ENCODE measurements at regions not wholly inside any gene's neighbourhood (a gene's known extent, or its start where the extent isn't known, plus 50 kb on each side); places are given as distances from the start of the nearest gene placed in this dataset.

DNA sequence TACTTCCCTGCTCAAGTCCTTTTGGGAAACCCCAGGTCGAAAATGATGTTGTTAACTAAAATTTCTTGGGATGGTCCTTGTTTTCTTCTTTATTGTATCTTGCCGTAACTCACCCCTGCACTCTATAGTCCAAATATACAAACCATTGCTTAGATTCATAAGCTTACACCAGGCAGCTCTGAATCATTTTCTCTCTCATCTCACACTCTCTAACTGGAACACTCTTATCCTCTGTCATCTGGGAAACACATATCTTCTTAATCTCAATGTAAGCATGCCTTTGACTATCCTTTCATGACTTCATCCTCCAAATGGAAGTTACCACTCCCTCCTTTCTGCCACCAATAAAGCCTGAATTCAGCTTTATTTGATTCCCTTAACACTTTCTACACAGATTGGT, 175.8 kb upstream of the ANK3 start:
- no peak for DNase-seq (ENCODE audit: low spot score in 2 of 2)
- H3K4me3 ChIP-seq (ENCODE audit: low read depth, poor library complexity, severe bottlenecking): no peak overlapping the region
- 86 to 89% methylated on average over 2 of the region's 2 CpGs for WGBS, 2 donors
- no peak for TF ChIP-seq POLR2A (IDR thresholded peaks at IDR 0.05)
- TF ChIP-seq CTCF (IDR thresholded peaks at IDR 0.05): no peak
- intact Hi-C loops (cut with DNase I; ENCODE audit: low total_unique reads): no loop called here

- no peak for DNase-seq (ENCODE audit: low spot score in 2 of 2)
- TF ChIP-seq CTCF (IDR thresholded peaks at IDR 0.05) (no peak), POLR2A (IDR thresholded peaks at IDR 0.05) (no peak)
- intact Hi-C loops (cut with DNase I; ENCODE audit: low total_unique reads): no loop called here
- 90 to 91% methylated on average over 3 of the region's 3 CpGs for WGBS, 2 donors
- H3K4me3 ChIP-seq (ENCODE audit: low read depth, poor library complexity, severe bottlenecking): no peak overlapping the region
These were observed 174.8 kb upstream of the ANK3 start for GRCh38 chr10:60564475-60564874.

DNA sequence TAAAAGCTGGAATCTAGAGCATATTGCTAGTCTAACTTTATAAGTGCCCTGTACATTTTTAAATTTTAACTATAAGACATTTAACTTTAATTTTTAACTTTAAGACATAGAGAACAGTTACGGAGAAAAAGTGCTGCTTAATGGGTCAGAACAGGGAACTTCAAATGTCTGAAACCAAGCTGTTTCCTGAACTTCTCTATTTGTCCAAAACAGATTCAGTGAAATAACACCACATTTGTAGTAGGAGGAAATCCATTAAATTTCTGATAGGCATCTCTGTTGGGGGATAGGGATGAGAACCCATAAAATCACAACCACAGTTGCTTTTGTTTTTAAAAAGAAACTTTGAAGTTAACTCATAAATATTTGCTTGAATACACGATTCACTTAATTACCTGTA, 170.8 kb upstream of the ANK3 start:
- no peak overlapping the region for H3K4me3 ChIP-seq (ENCODE audit: low read depth, poor library complexity, severe bottlenecking)
- TF ChIP-seq POLR2A (IDR thresholded peaks at IDR 0.05) (no peak), CTCF (IDR thresholded peaks at IDR 0.05) (no peak)
- DNase-seq (ENCODE audit: low spot score in 2 of 2): no peak
- intact Hi-C loops (cut with DNase I; ENCODE audit: low total_unique reads): no loop called here
- 77% methylated on average over 2 of the region's 2 CpGs for WGBS, 2 donors

DNA sequence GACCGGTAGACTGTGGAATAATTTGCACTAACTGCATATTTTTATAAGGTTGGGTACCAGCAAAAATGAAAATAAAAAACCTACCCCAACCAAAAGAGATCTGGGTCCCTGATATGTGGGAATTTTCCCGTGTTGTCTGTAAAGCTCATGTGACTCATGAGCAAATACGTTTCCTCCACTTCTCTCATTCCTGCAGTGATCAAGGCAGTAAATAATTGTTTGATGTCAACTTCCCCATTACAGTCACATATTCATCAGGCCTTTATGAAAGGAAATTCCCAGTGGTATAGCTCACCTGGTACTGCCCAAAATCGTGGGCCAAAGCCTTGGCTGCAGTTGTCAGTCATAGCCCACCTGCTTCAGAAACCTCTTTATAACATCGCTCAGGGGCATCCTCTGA, 166.0 kb upstream of the ANK3 start:
- intact Hi-C loops (cut with DNase I; ENCODE audit: low total_unique reads): no loop called here
- TF ChIP-seq POLR2A (IDR thresholded peaks at IDR 0.05) (no peak), CTCF (IDR thresholded peaks at IDR 0.05) (no peak)
- WGBS, 2 donors: 72% methylated on average over 5 of the region's 5 CpGs

GRCh38 chr10:60549686-60550085, 160.0 kb upstream of the ANK3 start:
- no peak for DNase-seq (ENCODE audit: low spot score in 2 of 2)
- intact Hi-C loops (cut with DNase I; ENCODE audit: low total_unique reads): no loop called here
- WGBS, 2 donors: 37 to 44% methylated on average over 1 of the region's 1 CpG

More for the DNA sequence above, 166.0 kb upstream of the ANK3 start:
- no peak for DNase-seq (ENCODE audit: low spot score in 2 of 2)
- no peak overlapping the region for H3K4me3 ChIP-seq (ENCODE audit: low read depth, poor library complexity, severe bottlenecking)

More at GRCh38 chr10:60549686-60550085, 160.0 kb upstream of the ANK3 start:
- TF ChIP-seq POLR2A (IDR thresholded peaks at IDR 0.05) (no peak), CTCF (IDR thresholded peaks at IDR 0.05) (no peak)
- no peak overlapping the region for H3K4me3 ChIP-seq (ENCODE audit: low read depth, poor library complexity, severe bottlenecking)

Measured in lower leg skin (tissue), 4 donors.